ENCODE measurements at regions not wholly inside any gene's neighbourhood (a gene's known extent, or its start where the extent isn't known, plus 50 kb on each side); places are given as distances from the start of the nearest gene placed in this dataset.

DNA sequence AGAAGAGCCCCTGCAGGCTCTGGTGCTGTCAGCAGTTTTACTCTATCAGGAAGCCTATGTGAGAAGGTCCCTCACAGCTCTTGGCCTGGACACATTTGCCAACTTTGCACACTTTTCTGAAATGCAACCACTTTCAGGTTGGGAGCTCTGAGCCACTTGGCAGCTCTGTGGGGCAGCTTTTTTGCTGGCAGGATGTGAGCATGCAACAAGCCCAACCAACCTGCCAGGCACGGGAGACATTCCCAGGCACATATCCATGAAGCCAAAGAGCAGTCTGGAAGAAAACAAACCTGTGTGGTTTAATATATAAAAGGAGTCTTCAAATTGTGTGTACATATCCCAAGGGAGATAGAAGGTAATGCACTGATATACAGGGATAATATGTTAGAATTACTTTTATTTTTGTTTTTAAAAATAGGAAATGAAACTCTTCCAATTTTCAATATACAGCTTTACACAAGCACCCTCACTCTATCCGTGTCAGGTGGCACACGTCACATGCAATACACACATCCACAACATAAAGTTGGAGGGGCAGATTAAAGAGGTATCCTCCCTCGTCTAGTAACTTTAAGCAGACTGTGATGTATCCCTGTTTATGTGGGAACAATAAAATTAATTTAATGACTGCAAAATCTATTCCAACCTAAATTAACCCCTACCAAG, 57.4 kb upstream of the COX10 start:
- no peaks in the 10 kb centered on the region; the same call in 2 of the 3 replicates for H3K36me3 Mint-ChIP-seq (ENCODE audit: low read depth)
- Histone ChIP-seq H3K79me2 (replicated peaks; ENCODE audit: insufficient read depth) (no peaks in the 10 kb centered on the region), H2AFZ (peak overlapping the region; percentile 1; the same call in 1 of the 2 replicates), H3K4me3 (no peak overlapping the region), H3K4me1 (ENCODE audit: insufficient read depth) (peaks cover 13% of the 10 kb centered on the region), H3F3A (replicated peaks; ENCODE audit: low read depth) (no peaks in the 10 kb centered on the region), H3K27ac (ENCODE audit: low read depth) (no peak overlapping the region), H3K27me3 (ENCODE audit: insufficient read depth) (no peaks in the 10 kb centered on the region), H4K20me1 (replicated peaks; ENCODE audit: insufficient read depth) (no peaks in the 10 kb centered on the region), H3K9me2 (ENCODE audit: insufficient read depth) (peaks cover 7% of the 10 kb centered on the region), H3K36me3 (ENCODE audit: insufficient read depth) (no peaks in the 10 kb centered on the region), H3K4me2 (no peak overlapping the region)
- H3K4me3 Mint-ChIP-seq = no peak overlapping the region
- no peaks in the 10 kb centered on the region for H3K9me3 Mint-ChIP-seq
- no peaks in the 10 kb centered on the region for H3K27me3 Mint-ChIP-seq (ENCODE audit: insufficient read depth, low read depth, poor library complexity)
- peaks cover 27% of the 10 kb centered on the region for H3K4me1 Mint-ChIP-seq
- ATAC-seq (no peak), DNase-seq (ENCODE audit: low spot score) (no peak)
- H3K27ac Mint-ChIP-seq = no peak overlapping the region
- no peak for TF ChIP-seq JUNB (IDR thresholded peaks at IDR 0.05; ENCODE audit: unreplicated experiment)
- TF ChIP-seq STAT1 (IDR thresholded peaks at IDR 0.05; ENCODE audit: unreplicated experiment) = no peak
- TF ChIP-seq, protein P1, sequence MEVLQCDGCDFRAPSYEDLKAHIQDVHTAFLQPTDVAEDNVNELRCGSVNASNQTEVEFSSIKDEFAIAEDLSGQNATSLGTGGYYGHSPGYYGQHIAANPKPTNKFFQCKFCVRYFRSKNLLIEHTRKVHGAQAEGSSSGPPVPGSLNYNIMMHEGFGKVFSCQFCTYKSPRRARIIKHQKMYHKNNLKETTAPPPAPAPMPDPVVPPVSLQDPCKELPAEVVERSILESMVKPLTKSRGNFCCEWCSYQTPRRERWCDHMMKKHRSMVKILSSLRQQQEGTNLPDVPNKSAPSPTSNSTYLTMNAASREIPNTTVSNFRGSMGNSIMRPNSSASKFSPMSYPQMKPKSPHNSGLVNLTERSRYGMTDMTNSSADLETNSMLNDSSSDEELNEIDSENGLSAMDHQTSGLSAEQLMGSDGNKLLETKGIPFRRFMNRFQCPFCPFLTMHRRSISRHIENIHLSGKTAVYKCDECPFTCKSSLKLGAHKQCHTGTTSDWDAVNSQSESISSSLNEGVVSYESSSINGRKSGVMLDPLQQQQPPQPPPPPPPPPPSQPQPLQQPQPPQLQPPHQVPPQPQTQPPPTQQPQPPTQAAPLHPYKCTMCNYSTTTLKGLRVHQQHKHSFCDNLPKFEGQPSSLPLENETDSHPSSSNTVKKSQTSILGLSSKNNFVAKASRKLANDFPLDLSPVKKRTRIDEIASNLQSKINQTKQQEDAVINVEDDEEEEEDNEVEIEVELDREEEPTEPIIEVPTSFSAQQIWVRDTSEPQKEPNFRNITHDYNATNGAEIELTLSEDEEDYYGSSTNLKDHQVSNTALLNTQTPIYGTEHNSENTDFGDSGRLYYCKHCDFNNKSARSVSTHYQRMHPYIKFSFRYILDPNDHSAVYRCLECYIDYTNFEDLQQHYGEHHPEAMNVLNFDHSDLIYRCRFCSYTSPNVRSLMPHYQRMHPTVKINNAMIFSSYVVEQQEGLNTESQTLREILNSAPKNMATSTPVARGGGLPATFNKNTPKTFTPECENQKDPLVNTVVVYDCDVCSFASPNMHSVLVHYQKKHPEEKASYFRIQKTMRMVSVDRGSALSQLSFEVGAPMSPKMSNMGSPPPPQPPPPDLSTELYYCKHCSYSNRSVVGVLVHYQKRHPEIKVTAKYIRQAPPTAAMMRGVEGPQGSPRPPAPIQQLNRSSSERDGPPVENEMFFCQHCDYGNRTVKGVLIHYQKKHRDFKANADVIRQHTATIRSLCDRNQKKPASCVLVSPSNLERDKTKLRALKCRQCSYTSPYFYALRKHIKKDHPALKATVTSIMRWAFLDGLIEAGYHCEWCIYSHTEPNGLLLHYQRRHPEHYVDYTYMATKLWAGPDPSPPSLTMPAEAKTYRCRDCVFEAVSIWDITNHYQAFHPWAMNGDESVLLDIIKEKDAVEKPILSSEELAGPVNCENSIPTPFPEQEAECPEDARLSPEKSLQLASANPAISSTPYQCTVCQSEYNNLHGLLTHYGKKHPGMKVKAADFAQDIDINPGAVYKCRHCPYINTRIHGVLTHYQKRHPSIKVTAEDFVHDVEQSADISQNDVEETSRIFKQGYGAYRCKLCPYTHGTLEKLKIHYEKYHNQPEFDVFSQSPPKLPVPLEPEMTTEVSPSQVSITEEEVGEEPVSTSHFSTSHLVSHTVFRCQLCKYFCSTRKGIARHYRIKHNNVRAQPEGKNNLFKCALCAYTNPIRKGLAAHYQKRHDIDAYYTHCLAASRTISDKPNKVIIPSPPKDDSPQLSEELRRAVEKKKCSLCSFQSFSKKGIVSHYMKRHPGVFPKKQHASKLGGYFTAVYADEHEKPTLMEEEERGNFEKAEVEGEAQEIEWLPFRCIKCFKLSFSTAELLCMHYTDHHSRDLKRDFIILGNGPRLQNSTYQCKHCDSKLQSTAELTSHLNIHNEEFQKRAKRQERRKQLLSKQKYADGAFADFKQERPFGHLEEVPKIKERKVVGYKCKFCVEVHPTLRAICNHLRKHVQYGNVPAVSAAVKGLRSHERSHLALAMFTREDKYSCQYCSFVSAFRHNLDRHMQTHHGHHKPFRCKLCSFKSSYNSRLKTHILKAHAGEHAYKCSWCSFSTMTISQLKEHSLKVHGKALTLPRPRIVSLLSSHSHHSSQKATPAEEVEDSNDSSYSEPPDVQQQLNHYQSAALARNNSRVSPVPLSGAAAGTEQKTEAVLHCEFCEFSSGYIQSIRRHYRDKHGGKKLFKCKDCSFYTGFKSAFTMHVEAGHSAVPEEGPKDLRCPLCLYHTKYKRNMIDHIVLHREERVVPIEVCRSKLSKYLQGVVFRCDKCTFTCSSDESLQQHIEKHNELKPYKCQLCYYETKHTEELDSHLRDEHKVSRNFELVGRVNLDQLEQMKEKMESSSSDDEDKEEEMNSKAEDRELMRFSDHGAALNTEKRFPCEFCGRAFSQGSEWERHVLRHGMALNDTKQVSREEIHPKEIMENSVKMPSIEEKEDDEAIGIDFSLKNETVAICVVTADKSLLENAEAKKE (CRISPR knock-in tag; IDR thresholded peaks at IDR 0.05) = no peak
- no peak for TF ChIP-seq CTCF (conservative IDR thresholded peaks at IDR 0.05; ENCODE audit: low read depth in 2 of 2)
- no peak for TF ChIP-seq EZH2phosphoT487 (IDR thresholded peaks at IDR 0.05; ENCODE audit: unreplicated experiment)
- no peak for TF ChIP-seq POLR2AphosphoS5 (IDR thresholded peaks at IDR 0.05; ENCODE audit: low read depth)
- no peak for TF ChIP-seq ETS1 (IDR thresholded peaks at IDR 0.05)
- TF ChIP-seq NANOG (IDR thresholded peaks at IDR 0.05; ENCODE audit: borderline replicate concordance) = no peak
- no peak for TF ChIP-seq ZNF114 (CRISPR knock-in tag; IDR thresholded peaks at IDR 0.05)
- no peak for TF ChIP-seq ZNF331 (CRISPR knock-in tag; IDR thresholded peaks at IDR 0.05; ENCODE audit: low read depth)
- no peak for TF ChIP-seq CREB1 (CRISPR knock-in tag; IDR thresholded peaks at IDR 0.05; ENCODE audit: low read depth)

Data from GM23338 (cell line).